ENCODE measurements at regions not wholly inside any gene's neighbourhood (a gene's known extent, or its start where the extent isn't known, plus 50 kb on each side); places are given as distances from the start of the nearest gene placed in this dataset.

GRCh38 chr9:13481274-13481673 lies 201.8 kb upstream of the MPDZ start:
- no peak for DNase-seq (ENCODE audit: low read depth in 1 of 2, low spot score in 1 of 2)
- no peak overlapping the region for H3K4me3 ChIP-seq (replicated peaks; ENCODE audit: insufficient read depth, low read length)
- TF ChIP-seq SPI1 (IDR thresholded peaks at IDR 0.05; ENCODE audit: borderline replicate concordance, low read depth) (no peak), POLR2AphosphoS5 (IDR thresholded peaks at IDR 0.05; ENCODE audit: low read depth) (no peak), GABPA (IDR thresholded peaks at IDR 0.05; ENCODE audit: low read depth) (no peak), REST (IDR thresholded peaks at IDR 0.05; ENCODE audit: insufficient replicate concordance, low read depth) (no peak), CTCF (IDR thresholded peaks at IDR 0.05; ENCODE audit: insufficient read depth, low read length) (no peak)
- no peaks in the 10 kb centered on the region for H3K27me3 ChIP-seq (ENCODE audit: insufficient read depth, poor library complexity, severe bottlenecking)
- H3K27ac ChIP-seq (replicated peaks), result no peak overlapping the region

- Histone ChIP-seq H3K4me3 (replicated peaks; ENCODE audit: insufficient read depth, low read length) (no peak overlapping the region), H3K27ac (replicated peaks) (no peak overlapping the region), H3K27me3 (ENCODE audit: insufficient read depth, poor library complexity, severe bottlenecking) (no peaks in the 10 kb centered on the region)
- no peak for DNase-seq (ENCODE audit: low read depth in 1 of 2, low spot score in 1 of 2)
- TF ChIP-seq REST (IDR thresholded peaks at IDR 0.05; ENCODE audit: insufficient replicate concordance, low read depth) (no peak), POLR2AphosphoS5 (IDR thresholded peaks at IDR 0.05; ENCODE audit: low read depth) (no peak), GABPA (IDR thresholded peaks at IDR 0.05; ENCODE audit: low read depth) (no peak), CTCF (IDR thresholded peaks at IDR 0.05; ENCODE audit: insufficient read depth, low read length) (no peak), SPI1 (IDR thresholded peaks at IDR 0.05; ENCODE audit: borderline replicate concordance, low read depth) (no peak)
Measured at GRCh38 chr9:13480693-13481092, 201.2 kb upstream of the MPDZ start.

- TF ChIP-seq REST (IDR thresholded peaks at IDR 0.05; ENCODE audit: insufficient replicate concordance, low read depth) (no peak), GABPA (IDR thresholded peaks at IDR 0.05; ENCODE audit: low read depth) (no peak), POLR2AphosphoS5 (IDR thresholded peaks at IDR 0.05; ENCODE audit: low read depth) (no peak), CTCF (IDR thresholded peaks at IDR 0.05; ENCODE audit: insufficient read depth, low read length) (no peak), SPI1 (IDR thresholded peaks at IDR 0.05; ENCODE audit: borderline replicate concordance, low read depth) (no peak)
- H3K4me3 ChIP-seq (replicated peaks; ENCODE audit: insufficient read depth, low read length), result no peak overlapping the region
- H3K27ac ChIP-seq (replicated peaks), result no peak overlapping the region
- DNase-seq (ENCODE audit: low read depth in 1 of 2, low spot score in 1 of 2), result no peak
- no peaks in the 10 kb centered on the region for H3K27me3 ChIP-seq (ENCODE audit: insufficient read depth, poor library complexity, severe bottlenecking)
Measured at GRCh38 chr9:13479096-13479495, 199.6 kb upstream of the MPDZ start.
